DOHH2 (cell line): ENCODE measurements at regions not wholly inside any gene's neighbourhood (a gene's known extent, or its start where the extent isn't known, plus 50 kb on each side); places are given as distances from the start of the nearest gene placed in this dataset.

Experiments
- H3F3A ChIP-seq: fragments of 200-600 bp; sonication (generic), shearing (Covaris generic); 2 replicates; pipeline ENCODE4 v1.6.0; 2016; ENCODE audit warnings: antibody characterized with exemption, mild to moderate bottlenecking; ENCODE audit not compliant: control insufficient read depth, insufficient read depth
- H3K27ac ChIP-seq: fragments of 200-600 bp; sonication (generic); 2 replicates; pipeline ENCODE4 v1.5.1; 2014; ENCODE audit warnings: low read depth, mild to moderate bottlenecking, low read length, moderate library complexity
- H3K27me3 ChIP-seq: fragments of 200-600 bp; sonication (generic); 2 replicates; pipeline ENCODE4 v1.6.1; 2014; ENCODE audit warnings: mild to moderate bottlenecking, low read length, mixed read lengths; ENCODE audit not compliant: control insufficient read depth
- H3K36me3 ChIP-seq: fragments of 200-600 bp; sonication (generic); 2 replicates; pipeline ENCODE4 v1.6.1; 2014; ENCODE audit warnings: mild to moderate bottlenecking, low read length, moderate library complexity, mixed read lengths; ENCODE audit not compliant: control insufficient read depth
- H3K4me1 ChIP-seq: fragments of 200-600 bp; sonication (generic); 2 replicates; pipeline ENCODE4 v1.6.1; 2014; ENCODE audit warnings: mild to moderate bottlenecking, low read length, mixed read lengths; ENCODE audit not compliant: control insufficient read depth
- H3K4me2 ChIP-seq: fragments of 200-600 bp; sonication (generic); 2 replicates; pipeline ENCODE4 v1.6.0; 2014; ENCODE audit warnings: mild to moderate bottlenecking, low read length, moderate library complexity
- H3K4me3 ChIP-seq: fragments of 200-600 bp; sonication (generic); 2 replicates; pipeline ENCODE4 v1.5.1; 2014; ENCODE audit warnings: mild to moderate bottlenecking, low read length, mixed read lengths
- H3K79me2 ChIP-seq: fragments of 200-600 bp; sonication (generic); 2 replicates; pipeline ENCODE4 v1.6.1; 2014; ENCODE audit warnings: mild to moderate bottlenecking, low read length, mixed read lengths; ENCODE audit not compliant: control insufficient read depth
- H3K9me2 ChIP-seq: fragments of 200-600 bp; sonication (generic); replicated peaks from 2 replicates; pipeline ENCODE4 v1.6.1; 2014; ENCODE audit warnings: mild to moderate bottlenecking, low read length, mixed read lengths; ENCODE audit not compliant: control insufficient read depth
- H3K9me3 ChIP-seq: fragments of 200-600 bp; sonication (generic); 2 replicates; pipeline ENCODE4 v1.6.1; 2014; ENCODE audit warnings: antibody characterized with exemption, low read length, mixed read lengths; ENCODE audit not compliant: control insufficient read depth, insufficient read depth
- H4K20me1 ChIP-seq: fragments of 200-600 bp; sonication (generic); 2 replicates; pipeline ENCODE4 v1.6.0; 2014; ENCODE audit warnings: low read depth, mild to moderate bottlenecking, antibody characterized with exemption, low read length, moderate library complexity; ENCODE audit not compliant: control insufficient read depth, insufficient read depth
- CTCF ChIP-seq: fragments of 200-600 bp; sonication (generic); IDR thresholded peaks from one replicate; pipeline ENCODE4 v1.5.1; 2014; ENCODE audit warnings: antibody characterized with exemption, mild to moderate bottlenecking, low read depth, low read length; ENCODE audit not compliant: poor library complexity, severe bottlenecking
- EZH2phosphoT487 ChIP-seq: fragments of 200-600 bp; sonication (generic); IDR thresholded peaks from 2 replicates; pipeline ENCODE4 v1.6.1; 2017; ENCODE audit warnings: borderline replicate concordance, mild to moderate bottlenecking, antibody characterized with exemption, low read length, moderate library complexity, mixed read lengths

- H3K36me3 ChIP-seq: no peaks in the 10 kb centered on the region
- H3K27ac ChIP-seq: no peak overlapping the region
- H3K4me2 ChIP-seq: no peak overlapping the region
- no peak overlapping the region for H3K4me3 ChIP-seq
- no peaks in the 10 kb centered on the region for H3K9me3 ChIP-seq
- no peaks in the 10 kb centered on the region for H3K27me3 ChIP-seq
- TF ChIP-seq EZH2phosphoT487 (no peak), CTCF (peak; percentile 62)
- H4K20me1 ChIP-seq: no peaks in the 10 kb centered on the region
- H3F3A ChIP-seq: no peaks in the 10 kb centered on the region; the same call in 1 of the 2 replicates
- no peaks in the 10 kb centered on the region for H3K4me1 ChIP-seq
- H3K9me2 ChIP-seq: no peaks in the 10 kb centered on the region
- H3K79me2 ChIP-seq: no peaks in the 10 kb centered on the region
Measured at GRCh38 chr18:1914489-1914888, 656.8 kb downstream of the METTL4 start.

- H3K4me3 ChIP-seq: no peak overlapping the region
Measured at GRCh38 chr18:1916869-1917523, 654.3 kb downstream of the METTL4 start.

DNA sequence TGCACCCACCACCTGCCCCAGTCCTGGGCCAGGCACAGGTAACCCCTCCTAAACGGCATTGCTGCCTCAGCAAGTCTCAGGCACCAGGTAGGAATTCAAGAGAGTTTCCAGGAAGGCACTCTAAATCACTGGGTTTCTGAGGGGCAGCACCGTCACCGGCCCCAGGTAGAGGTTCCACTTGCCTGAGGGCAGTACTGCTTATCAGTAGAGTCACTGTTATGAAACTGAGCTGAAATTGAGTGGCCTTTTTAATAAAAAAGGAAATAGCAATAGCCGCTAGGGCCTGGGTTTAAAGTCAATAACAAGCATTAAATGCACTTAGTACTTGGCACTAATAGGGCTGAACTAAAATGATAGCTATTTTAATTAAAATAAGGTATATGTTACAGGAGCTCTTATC lies 653.7 kb downstream of the METTL4 start:
- no peaks in the 10 kb centered on the region for H3K79me2 ChIP-seq
- TF ChIP-seq EZH2phosphoT487 (no peak), CTCF (no peak)
- no peaks in the 10 kb centered on the region for H3K9me3 ChIP-seq
- H3K27me3 ChIP-seq: no peaks in the 10 kb centered on the region
- H3K4me3 ChIP-seq: no peak overlapping the region
- H3K36me3 ChIP-seq: no peaks in the 10 kb centered on the region
- H3K9me2 ChIP-seq: no peaks in the 10 kb centered on the region
- no peak overlapping the region for H3K4me2 ChIP-seq
- no peaks in the 10 kb centered on the region; the same call in 1 of the 2 replicates for H3F3A ChIP-seq
- no peak overlapping the region for H3K27ac ChIP-seq
- H3K4me1 ChIP-seq: no peaks in the 10 kb centered on the region
- no peaks in the 10 kb centered on the region for H4K20me1 ChIP-seq

More at GRCh38 chr18:1916869-1917523, 654.3 kb downstream of the METTL4 start:
- Histone ChIP-seq H3K4me2 (no peak overlapping the region), H3K4me1 (no peaks in the 10 kb centered on the region), H3K9me2 (no peaks in the 10 kb centered on the region), H4K20me1 (no peaks in the 10 kb centered on the region), H3K79me2 (no peaks in the 10 kb centered on the region), H3K27ac (no peak overlapping the region), H3K36me3 (no peaks in the 10 kb centered on the region), H3K9me3 (no peaks in the 10 kb centered on the region), H3K27me3 (no peaks in the 10 kb centered on the region), H3F3A (no peaks in the 10 kb centered on the region; the same call in 1 of the 2 replicates)
- TF ChIP-seq CTCF: no peak
- TF ChIP-seq EZH2phosphoT487: no peak

DNA sequence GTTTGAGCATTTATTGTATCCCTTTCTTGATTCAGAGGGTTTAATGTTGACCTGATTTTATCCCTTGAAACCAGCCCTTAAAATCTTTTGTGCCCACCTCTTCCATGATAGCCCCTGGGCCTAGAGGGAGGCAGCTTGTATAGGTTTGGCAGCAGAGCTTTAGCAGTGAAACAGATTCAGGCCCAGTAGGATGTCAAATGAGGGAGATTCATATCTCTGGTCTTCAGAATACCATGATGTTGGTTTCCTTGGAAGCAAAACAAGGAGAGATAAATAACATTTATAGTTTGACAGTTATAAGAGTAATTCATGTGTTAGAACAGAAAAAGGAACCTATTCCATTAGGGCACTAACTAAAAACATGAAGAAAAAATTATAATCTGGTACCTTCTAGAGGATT lies 649.2 kb downstream of the METTL4 start:
- H3K27ac ChIP-seq: no peak overlapping the region
- H3K27me3 ChIP-seq: no peaks in the 10 kb centered on the region
- H3K4me1 ChIP-seq: no peaks in the 10 kb centered on the region
- TF ChIP-seq CTCF (no peak), EZH2phosphoT487 (no peak)
- H3K79me2 ChIP-seq: no peaks in the 10 kb centered on the region
- H3K36me3 ChIP-seq: no peaks in the 10 kb centered on the region
- H3K4me2 ChIP-seq: no peak overlapping the region
- no peaks in the 10 kb centered on the region for H3F3A ChIP-seq
- H3K4me3 ChIP-seq: no peak overlapping the region
- no peaks in the 10 kb centered on the region for H4K20me1 ChIP-seq
- no peaks in the 10 kb centered on the region for H3K9me2 ChIP-seq
- no peaks in the 10 kb centered on the region for H3K9me3 ChIP-seq
